Testis (tissue), 2 donors: ENCODE measurements at regions not wholly inside any gene's neighbourhood (a gene's known extent, or its start where the extent isn't known, plus 50 kb on each side); places are given as distances from the start of the nearest gene placed in this dataset.

ENCODE experiments used
- POLR2A ChIP-seq: fragments of 450-650 bp; IDR thresholded peaks from one replicate; pipeline ENCODE4 v1.6.1; 2017; ENCODE audit warnings: antibody characterized with exemption, mild to moderate bottlenecking, moderate library complexity
- TF ChIP-seq, protein P1 (sequence below), 3 experiments: fragments of 450-650 bp in 2 of 3; fragments of 200-600 bp in 1 of 3; sonication (generic) in 1 of 3; IDR thresholded peaks; one replicate each; pipeline ENCODE4 v1.5.1; 2016 to 2019; ENCODE audit warnings: antibody characterized with exemption in 3 of 3, mild to moderate bottlenecking in 2 of 3, moderate library complexity in 1 of 3

GRCh38 chr10:53075469-53075868, 302.9 kb upstream of the MBL2 start:
- TF ChIP-seq, protein P1, sequence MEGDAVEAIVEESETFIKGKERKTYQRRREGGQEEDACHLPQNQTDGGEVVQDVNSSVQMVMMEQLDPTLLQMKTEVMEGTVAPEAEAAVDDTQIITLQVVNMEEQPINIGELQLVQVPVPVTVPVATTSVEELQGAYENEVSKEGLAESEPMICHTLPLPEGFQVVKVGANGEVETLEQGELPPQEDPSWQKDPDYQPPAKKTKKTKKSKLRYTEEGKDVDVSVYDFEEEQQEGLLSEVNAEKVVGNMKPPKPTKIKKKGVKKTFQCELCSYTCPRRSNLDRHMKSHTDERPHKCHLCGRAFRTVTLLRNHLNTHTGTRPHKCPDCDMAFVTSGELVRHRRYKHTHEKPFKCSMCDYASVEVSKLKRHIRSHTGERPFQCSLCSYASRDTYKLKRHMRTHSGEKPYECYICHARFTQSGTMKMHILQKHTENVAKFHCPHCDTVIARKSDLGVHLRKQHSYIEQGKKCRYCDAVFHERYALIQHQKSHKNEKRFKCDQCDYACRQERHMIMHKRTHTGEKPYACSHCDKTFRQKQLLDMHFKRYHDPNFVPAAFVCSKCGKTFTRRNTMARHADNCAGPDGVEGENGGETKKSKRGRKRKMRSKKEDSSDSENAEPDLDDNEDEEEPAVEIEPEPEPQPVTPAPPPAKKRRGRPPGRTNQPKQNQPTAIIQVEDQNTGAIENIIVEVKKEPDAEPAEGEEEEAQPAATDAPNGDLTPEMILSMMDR (IDR thresholded peaks at IDR 0.05): no peak
- no peak for TF ChIP-seq POLR2A
